ENCODE measurements at regions not wholly inside any gene's neighbourhood (a gene's known extent, or its start where the extent isn't known, plus 50 kb on each side); places are given as distances from the start of the nearest gene placed in this dataset.

DNA sequence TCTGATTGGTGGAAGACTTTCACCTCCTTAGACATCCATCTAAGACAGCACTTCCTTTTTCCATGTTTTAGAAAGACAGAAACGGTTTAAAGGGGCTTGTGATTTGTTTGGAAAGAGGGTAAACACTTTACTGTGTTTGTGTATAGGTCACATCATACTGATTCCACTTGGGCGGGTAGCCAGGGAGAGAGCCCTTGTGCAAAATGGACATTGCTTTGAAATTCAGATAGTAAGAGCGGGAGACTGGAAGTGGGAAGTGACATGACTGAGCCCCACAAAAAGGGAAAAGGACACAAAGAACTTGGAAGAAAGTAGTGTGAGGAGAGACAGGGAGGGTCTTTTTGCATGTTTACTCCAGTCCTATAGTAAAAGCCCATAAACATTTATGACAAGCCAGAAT is 195.6 kb upstream of the CNTN4 start:
- no peak for DNase-seq (ENCODE audit: extremely low read depth in 1 of 11, low read depth in 9 of 11, low spot score in 4 of 11)

- no peak for DNase-seq (ENCODE audit: extremely low read depth in 1 of 11, low read depth in 9 of 11, low spot score in 4 of 11)
These were observed 190.8 kb upstream of the CNTN4 start for GRCh38 chr3:1907911-1908310.

GRCh38 chr3:1908651-1909445 is 189.8 kb upstream of the CNTN4 start:
- DNase-seq (ENCODE audit: extremely low read depth in 1 of 11, low read depth in 9 of 11, low spot score in 4 of 11), result no peak

GRCh38 chr3:1910322-1910721 is 188.3 kb upstream of the CNTN4 start:
- no peak for DNase-seq (ENCODE audit: extremely low read depth in 1 of 11, low read depth in 9 of 11, low spot score in 4 of 11)

DNA sequence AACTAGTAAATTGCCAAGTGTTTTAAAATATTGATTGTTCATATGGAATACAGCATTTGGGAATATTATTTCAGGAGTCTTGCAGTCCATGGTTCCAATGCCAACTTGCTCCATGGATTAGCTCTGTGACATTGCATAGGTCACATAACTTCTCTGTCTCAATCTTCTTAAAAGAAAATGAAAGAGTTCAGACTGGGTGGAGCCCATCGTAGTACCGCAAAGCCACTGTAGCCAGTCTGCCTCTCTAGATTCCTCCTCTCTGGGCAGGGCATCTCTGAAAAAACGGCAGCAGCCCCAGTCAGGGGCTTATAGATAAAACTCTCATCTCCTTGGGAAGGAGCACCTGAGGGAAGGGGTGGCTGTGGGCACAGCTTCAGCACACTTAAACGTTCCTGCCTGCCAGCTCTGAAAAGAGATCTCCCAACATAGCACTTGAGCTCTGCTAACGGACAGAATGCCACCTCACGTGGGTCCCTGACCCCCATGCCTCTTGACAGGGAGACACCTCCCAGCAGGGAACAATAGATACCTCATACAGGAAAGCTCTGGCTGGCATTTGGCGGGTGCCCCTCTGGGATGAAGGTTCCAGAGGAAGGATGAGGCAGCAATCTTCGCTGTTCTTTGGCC is 168.8 kb upstream of the CNTN4 start:
- no peak for DNase-seq (ENCODE audit: extremely low read depth in 1 of 11, low read depth in 9 of 11, low spot score in 4 of 11)

DNA sequence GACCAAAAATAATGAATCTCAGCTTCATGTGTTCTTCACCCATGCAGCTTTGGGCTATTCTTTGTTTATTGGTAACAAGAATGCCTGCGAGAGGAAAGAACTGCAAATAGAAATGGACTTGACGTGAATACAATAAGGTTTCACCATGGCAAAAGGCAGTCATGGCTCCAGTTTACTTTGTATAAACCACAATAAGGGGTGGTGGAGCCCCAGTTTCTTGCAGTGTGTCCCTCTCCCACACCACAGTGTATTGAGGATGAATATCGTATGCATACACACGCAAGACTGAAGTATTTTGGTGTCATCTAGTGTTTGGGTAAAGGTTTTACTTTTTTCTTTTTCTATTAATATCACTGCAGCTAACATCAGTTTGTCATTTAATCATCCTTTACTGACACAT is 159.7 kb upstream of the CNTN4 start:
- no peak for DNase-seq (ENCODE audit: extremely low read depth in 1 of 11, low read depth in 9 of 11, low spot score in 4 of 11)

- DNase-seq (ENCODE audit: extremely low read depth in 1 of 11, low read depth in 9 of 11, low spot score in 4 of 11), result no peak
These were observed 155.9 kb upstream of the CNTN4 start for GRCh38 chr3:1942781-1943180.

DNA sequence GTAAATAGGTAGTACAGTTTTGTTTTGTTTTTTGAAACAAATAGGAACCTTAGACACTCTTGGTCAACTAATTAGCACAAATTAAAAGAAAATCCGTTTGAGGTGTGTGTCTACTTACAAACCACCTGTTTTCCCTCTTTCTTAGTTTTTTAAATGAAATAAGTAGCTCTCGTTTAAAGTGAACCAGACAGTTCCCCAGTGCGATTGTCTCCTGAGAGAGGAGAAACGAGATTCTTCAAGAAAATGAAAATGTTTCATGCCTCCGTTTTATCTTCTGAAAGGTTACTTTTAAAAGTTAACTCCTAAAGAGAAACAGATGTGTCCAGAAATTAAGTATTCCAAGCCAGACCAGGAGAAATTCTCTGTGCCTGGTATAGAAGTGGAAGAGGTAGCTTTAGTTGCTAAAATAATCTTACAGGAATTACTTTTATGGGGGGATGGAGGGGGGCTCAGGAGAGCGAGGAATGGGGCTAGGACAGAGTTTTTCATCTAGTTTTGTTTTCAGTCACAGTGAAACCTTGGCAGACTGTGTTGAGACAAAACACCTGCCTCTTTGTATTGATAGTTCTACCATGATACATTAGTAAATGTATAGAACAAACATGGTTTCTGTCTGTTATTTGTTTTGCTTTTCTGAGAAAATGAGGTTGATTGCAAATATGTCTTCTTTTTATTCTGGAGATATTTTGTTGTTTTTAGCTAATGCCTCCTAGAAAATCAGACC is 155.1 kb upstream of the CNTN4 start:
- no peak for DNase-seq (ENCODE audit: extremely low read depth in 1 of 11, low read depth in 9 of 11, low spot score in 4 of 11)

DNA sequence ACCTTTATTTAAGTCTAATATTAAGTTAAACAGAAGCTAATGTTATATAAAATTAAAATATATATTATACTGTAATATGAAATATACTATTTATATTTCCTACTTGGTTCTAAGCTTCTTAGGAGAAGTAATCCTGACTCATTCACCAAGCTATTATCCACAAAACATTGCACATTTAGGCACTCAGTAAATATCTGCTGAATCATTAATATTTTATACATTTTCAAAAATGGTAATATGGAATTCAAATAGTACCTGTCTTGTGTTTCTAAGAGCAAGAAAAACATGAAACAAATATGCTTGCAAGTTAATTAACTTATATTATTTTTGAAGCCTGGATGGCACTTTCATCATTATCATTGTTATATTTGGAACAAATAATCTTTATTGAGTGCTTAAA is 153.0 kb upstream of the CNTN4 start:
- no peak for DNase-seq (ENCODE audit: extremely low read depth in 1 of 11, low read depth in 9 of 11, low spot score in 4 of 11)

DNA sequence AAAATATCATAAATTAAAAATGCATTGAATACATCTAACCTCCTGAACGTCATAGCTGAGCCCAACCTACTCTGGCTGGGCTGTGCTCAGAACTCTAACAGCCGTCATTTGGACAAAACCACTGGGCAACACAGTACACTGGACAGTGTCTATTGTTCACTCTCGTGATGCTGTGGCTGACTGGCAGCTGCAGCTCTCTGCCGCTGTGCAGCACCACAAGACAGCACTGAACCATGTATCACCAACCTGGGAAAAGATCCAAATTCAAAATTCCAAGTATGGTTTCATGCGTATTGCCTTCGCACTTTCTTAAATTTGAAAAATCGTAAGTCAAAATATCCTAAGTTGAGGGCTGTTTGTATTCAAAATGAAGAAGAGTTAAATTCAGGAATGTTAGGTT is 145.1 kb upstream of the CNTN4 start:
- no peak for DNase-seq (ENCODE audit: extremely low read depth in 1 of 11, low read depth in 9 of 11, low spot score in 4 of 11)

DNA sequence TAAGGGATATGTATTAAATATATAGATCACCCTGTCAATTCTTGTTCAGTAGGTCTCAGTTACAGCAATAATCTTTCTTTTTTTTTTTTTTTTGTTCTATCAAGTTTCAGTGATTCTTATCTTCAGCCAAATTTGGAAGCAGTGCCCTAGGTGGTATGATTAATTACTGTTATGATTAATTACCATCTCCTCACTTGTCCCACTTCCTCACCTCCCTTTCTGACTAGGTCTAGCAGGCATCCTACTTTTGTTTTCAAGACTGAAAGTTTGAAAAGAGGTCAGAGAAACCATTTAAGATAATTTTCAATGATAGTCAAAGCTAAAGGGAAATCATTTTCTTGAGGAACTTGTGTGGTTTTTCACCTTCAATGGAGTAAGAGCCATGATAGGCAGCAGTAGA is 144.0 kb upstream of the CNTN4 start:
- DNase-seq (ENCODE audit: extremely low read depth in 1 of 11, low read depth in 9 of 11, low spot score in 4 of 11), result no peak

DNA sequence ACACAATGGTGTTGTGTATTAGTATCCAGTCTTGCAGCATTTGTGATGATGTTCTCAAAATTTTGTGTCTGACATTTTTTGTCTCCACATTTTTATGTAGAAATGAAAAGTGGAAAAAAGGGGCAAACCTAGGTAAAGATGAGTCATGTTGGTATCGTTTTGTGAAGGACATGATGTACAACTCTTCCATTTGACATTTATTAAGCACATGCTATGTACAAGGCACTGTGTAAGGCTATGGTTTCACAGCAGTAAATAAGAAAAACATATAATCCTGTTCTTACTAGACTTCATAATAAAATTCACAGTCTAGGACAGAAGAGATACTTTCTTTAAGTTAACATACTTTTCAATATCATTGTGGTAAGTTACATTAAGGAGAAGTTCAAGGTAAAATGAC is 143.5 kb upstream of the CNTN4 start:
- no peak for DNase-seq (ENCODE audit: extremely low read depth in 1 of 11, low read depth in 9 of 11, low spot score in 4 of 11)

DNA sequence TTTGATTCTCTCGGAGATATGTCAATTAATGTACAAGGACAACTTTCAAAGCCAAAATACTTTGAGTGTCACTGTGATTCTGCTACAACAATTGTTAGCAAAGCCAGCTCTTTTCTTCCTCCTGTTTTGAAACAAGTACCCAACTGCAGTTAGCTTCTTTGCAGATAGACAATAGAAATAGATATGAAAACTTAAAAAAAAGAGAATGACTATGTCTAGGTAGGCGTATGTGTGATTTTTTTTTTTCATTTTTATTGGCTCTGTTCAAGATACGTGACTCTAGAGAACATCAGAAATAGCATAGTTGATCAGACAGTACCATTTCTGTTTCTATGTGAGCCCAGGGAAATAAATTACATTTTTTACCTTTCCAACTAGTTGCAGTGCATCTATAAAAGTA is 142.9 kb upstream of the CNTN4 start:
- DNase-seq (ENCODE audit: extremely low read depth in 1 of 11, low read depth in 9 of 11, low spot score in 4 of 11), result no peak

GRCh38 chr3:1960506-1960905 is 138.2 kb upstream of the CNTN4 start:
- DNase-seq (ENCODE audit: extremely low read depth in 1 of 11, low read depth in 9 of 11, low spot score in 4 of 11), result no peak

GRCh38 chr3:1962396-1963088 is 136.1 kb upstream of the CNTN4 start:
- DNase-seq (ENCODE audit: extremely low read depth in 1 of 11, low read depth in 9 of 11, low spot score in 4 of 11), result peak in 9 of 11 donors; percentile 25 to 63 (median 35)

DNA sequence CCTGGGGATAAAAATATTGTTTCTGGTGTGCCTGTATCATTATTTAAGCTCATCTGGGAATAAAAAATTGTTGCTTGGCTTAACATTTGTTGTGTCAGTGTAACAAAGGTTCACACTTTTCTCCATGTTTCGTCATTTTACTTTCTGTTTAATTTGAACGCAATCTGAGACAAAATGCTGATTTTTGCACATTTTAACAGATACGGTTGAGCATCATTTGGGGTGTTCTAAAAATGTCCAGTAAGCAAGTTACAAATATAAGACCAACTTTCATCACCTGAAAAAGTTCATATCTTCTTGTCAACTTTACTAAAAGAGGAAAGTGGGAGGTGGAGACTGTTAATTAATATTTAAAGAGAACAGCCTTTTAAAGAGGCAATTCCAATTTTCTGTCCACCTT is 134.8 kb upstream of the CNTN4 start:
- DNase-seq (ENCODE audit: extremely low read depth in 1 of 11, low read depth in 9 of 11, low spot score in 4 of 11), result no peak

GRCh38 chr3:1967525-1967924 is 131.1 kb upstream of the CNTN4 start:
- DNase-seq (ENCODE audit: extremely low read depth in 1 of 11, low read depth in 9 of 11, low spot score in 4 of 11), result no peak

DNA sequence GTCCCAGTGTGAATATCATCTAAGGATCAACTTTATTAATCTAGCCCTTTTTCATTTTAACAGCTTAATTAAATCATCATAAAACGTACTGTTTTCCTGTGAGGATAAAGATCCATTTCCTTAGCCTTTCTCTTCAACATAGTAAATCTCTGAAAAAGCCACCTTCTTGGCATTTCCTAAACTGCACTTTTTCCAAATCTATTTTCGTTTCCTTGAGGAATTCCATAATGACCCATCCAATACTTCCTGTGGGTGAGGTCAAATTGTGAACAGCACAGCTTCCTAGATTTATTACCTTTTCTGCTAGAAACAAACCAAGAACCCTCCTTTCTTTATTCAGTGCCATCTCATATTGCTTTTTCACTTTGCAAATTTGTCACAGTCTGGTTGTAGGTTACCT is 129.4 kb upstream of the CNTN4 start:
- DNase-seq (ENCODE audit: extremely low read depth in 1 of 11, low read depth in 9 of 11, low spot score in 4 of 11), result peak in 1 of 11 donors; percentile 13

DNA sequence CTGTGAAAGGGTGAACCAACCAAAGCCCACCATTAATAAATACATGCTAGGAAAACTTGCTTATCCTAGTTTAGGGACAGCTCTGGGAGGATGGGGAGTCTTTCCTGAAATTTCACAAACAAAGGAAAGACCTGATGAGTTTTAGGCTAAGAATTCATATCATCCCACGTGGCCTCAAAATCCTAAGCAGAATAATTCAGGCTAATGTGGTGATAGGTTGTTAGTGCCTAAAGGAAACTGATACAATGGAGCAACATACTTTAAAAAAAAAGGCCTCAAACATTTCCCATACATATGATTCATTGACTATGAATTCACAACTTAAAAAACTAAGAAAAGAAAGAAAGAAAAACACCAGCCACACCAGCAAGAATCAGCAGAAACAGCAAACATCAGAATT is 126.9 kb upstream of the CNTN4 start:
- DNase-seq (ENCODE audit: extremely low read depth in 1 of 11, low read depth in 9 of 11, low spot score in 4 of 11), result no peak
